ENCODE measurements at regions not wholly inside any gene's neighbourhood (a gene's known extent, or its start where the extent isn't known, plus 50 kb on each side); places are given as distances from the start of the nearest gene placed in this dataset.

DNA sequence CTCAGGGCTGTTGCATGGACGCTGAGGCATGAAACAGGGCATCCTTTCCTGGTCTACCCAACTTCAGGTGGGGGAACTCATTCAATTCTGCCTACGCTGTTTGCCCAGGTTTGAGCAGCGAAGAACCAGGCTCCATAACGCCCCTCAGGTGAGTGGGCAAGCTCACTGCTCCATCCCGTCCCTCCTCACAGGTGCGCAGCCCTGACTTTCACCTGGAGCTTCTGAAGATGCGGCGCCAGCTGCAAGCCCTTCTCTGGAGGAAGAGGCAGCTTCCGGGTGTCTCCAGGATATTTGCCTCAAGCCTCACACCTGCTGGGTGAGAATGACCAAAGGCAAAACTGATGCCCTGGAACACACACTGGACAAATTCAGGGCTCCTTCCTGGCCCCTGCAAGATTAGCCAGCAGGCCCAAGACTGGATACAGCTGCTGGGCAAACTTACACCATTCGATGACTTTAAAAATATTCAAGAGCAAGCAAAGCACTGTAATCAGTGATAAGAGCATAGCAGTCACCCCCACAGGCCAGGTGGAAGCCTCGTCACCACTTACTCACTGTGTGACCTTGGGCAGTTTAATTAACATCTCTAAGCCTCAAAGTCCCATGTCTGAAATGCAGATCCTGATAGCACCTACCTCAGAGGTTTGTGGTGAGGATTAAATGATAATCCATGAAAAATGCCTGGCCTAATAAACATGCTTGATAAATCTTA lies 97.7 kb downstream of the GYPC start:
- no peak overlapping the region for H3K4me3 ChIP-seq (ENCODE audit: control insufficient read depth, low read depth, low read length)
- TF ChIP-seq, protein P1, sequence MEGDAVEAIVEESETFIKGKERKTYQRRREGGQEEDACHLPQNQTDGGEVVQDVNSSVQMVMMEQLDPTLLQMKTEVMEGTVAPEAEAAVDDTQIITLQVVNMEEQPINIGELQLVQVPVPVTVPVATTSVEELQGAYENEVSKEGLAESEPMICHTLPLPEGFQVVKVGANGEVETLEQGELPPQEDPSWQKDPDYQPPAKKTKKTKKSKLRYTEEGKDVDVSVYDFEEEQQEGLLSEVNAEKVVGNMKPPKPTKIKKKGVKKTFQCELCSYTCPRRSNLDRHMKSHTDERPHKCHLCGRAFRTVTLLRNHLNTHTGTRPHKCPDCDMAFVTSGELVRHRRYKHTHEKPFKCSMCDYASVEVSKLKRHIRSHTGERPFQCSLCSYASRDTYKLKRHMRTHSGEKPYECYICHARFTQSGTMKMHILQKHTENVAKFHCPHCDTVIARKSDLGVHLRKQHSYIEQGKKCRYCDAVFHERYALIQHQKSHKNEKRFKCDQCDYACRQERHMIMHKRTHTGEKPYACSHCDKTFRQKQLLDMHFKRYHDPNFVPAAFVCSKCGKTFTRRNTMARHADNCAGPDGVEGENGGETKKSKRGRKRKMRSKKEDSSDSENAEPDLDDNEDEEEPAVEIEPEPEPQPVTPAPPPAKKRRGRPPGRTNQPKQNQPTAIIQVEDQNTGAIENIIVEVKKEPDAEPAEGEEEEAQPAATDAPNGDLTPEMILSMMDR (IDR thresholded peaks at IDR 0.05; ENCODE audit: control insufficient read depth, insufficient read depth, low read depth, low read length, missing control alignments): no peak
- no peak for DNase-seq (ENCODE audit: low read depth)

DNA sequence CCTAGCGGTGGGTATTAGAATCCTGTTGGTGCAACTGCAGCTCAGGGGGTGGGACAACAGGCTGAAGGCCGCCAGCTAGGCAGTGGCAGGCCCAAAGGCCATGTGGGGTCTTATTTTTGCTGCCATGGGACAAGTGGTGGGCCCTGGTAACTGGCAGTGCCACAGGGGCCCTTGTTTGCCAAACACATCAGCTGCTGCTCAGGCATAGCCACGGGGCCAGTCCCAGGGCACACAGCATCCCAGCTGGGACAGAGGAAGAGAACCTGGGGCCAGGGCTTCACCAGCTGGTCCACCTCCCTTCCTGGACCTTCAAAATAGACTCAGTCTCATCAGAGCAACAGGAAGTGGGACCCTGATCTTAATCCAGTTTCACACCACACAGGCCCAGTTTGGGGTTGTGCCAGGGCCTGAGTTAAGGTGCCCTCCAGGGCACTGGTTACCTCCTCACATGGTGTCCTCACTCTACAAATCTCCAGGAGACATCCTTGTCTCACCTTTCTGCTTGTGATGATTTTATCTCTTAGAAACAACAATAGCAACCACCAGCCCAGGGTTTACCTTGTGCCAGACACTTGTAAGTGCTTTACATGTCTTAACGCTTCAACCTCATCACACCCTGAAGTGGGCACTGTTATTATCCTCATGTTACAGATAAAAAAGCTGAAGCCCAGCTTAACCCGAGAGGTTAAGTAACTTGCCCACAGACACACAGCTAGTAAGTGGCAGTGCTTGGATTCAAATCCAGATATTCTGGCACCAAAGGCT lies 98.5 kb downstream of the GYPC start:
- no peak for DNase-seq (ENCODE audit: low read depth)
- TF ChIP-seq, protein P1 (IDR thresholded peaks at IDR 0.05; ENCODE audit: control insufficient read depth, insufficient read depth, low read depth, low read length, missing control alignments): no peak

DNA sequence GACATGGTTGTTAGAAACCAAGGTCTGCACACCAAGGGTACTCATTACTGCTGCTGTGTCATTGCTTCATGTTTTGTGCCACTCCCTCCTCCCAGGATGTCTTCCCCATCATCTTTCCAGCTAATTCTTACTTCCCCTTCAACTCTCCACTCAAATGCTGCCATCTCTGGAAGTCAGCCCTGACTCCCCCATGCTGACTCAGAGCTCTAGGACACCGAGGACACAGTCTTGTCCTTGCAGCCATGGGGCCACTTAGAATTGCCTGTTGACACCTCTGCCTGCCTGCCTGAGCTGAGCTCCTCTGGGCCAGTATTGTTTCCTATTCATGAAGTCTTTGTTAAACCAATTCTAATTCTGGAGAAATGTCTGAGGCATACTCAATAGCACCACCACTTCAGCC lies 100.2 kb downstream of the GYPC start:
- TF ChIP-seq, protein P1 (IDR thresholded peaks at IDR 0.05; ENCODE audit: control insufficient read depth, insufficient read depth, low read depth, low read length, missing control alignments): no peak
- no peak for DNase-seq (ENCODE audit: low read depth)
- no peak overlapping the region for H3K4me3 ChIP-seq (ENCODE audit: control insufficient read depth, low read depth, low read length)

More for the DNA sequence above, 98.5 kb downstream of the GYPC start:
- H3K4me3 ChIP-seq (ENCODE audit: control insufficient read depth, low read depth, low read length): no peak overlapping the region

DNA sequence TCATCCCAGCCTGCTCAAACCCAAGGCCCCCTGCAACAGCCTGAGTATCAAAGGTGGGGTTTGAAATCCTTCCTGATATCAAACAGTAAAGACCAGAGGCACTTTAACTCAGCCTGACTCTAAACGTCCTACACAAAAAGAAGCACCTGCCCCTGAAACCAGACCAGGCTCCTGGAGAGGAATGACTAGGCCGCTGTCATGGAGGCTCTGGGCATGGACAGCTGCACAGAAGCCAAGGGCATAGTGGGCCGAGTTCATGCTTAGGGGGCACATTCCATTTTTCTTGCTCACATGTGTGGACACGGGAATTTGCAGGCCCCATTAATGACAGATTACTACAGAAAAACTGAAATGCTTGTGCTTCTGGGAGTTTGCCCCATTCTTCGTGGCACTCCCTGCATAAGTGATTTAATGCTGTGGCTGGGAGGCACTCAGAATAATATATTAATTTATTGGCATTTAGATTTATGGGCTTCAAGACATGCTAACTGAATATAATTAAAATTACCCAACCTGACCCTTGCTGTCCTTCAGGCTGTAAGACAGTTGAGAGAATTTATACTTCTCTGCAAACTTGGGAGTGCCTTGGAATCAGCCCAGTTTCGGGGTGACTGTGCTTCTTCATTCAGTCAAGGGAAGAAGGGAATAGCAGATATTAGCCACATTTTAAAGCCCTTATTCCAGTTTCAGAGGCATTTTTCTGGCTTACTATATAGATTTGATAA lies 105.5 kb downstream of the GYPC start:
- TF ChIP-seq, protein P1 (IDR thresholded peaks at IDR 0.05; ENCODE audit: control insufficient read depth, insufficient read depth, low read depth, low read length, missing control alignments): no peak
- no peak overlapping the region for H3K4me3 ChIP-seq (ENCODE audit: control insufficient read depth, low read depth, low read length)
- DNase-seq (ENCODE audit: low read depth): no peak

DNA sequence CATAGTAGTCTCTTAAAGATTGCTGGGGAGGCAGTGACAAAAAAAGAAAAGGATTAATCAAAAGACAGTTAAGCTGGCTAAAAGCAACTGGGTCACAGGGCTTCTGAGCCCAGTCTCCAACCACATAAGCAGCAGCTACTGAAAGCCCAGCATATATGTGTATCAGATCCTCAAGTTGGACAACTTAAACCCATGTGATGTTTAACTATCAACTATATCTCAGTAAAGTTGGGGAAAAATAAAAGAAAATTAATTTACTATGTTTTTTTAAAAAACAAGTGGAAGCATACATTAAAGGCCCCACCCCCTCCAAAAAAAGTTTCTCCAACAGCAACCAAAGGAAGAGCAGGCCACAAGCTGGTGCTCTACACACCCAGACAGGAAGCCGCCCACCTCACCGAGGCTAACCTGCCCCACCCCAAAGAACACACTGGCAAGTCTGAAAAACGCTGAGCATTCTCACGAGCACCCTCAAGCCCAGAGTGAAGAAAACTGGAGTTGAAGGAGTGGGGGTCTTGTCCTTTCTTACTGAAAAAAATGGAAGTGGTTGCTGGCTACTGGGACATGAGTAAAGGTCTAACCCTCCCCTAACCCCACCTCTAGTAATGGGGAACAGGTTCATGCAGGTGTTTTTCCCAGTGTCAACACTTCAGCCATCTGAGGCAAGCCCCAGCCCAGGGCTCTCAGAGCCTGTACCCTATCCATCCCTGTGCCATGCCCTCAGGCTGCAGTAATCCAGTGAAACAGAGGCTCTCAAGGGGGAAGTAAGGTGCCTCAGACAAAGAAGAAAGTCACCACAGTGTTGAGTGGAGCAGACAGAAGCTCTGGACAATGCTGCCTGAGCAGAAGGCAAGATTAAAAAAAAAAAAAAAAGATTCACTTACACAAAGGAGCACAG lies 106.3 kb downstream of the GYPC start:
- H3K4me3 ChIP-seq (ENCODE audit: control insufficient read depth, low read depth, low read length): no peak overlapping the region
- DNase-seq (ENCODE audit: low read depth): no peak
- TF ChIP-seq, protein P1 (IDR thresholded peaks at IDR 0.05; ENCODE audit: control insufficient read depth, insufficient read depth, low read depth, low read length, missing control alignments): no peak

Measured in AG09309 (cell line).